ENCODE measurements at regions not wholly inside any gene's neighbourhood (a gene's known extent, or its start where the extent isn't known, plus 50 kb on each side); places are given as distances from the start of the nearest gene placed in this dataset.

- peaks cover 0 to 2% of the 10 kb centered on the region in 2 donors for H3K27me3 Mint-ChIP-seq
- CTCF ChIA-PET, result interaction anchor here (0.9 kb wide), 1 partner anchor 12 kb away, joined by 3 read pairs; no protein-coding TSS in a partner anchor
- Histone ChIP-seq H3K36me3 (ENCODE audit: insufficient read depth, low read length) (no peaks in the 10 kb centered on the region), H3K9me3 (ENCODE audit: low read length) (no peaks in the 10 kb centered on the region), H3K27ac (ENCODE audit: low read depth, low read length) (no peak overlapping the region), H3K4me3 (ENCODE audit: low read length) (no peak overlapping the region), H3K27me3 (ENCODE audit: insufficient read depth, low read length, poor library complexity, severe bottlenecking) (no peaks in the 10 kb centered on the region), H3K4me1 (ENCODE audit: insufficient read depth, low read length) (no peaks in the 10 kb centered on the region)
- H3K4me3 Mint-ChIP-seq, result no peak overlapping the region
- DNase-seq, result no peak
- no peaks in the 10 kb centered on the region for H3K4me1 Mint-ChIP-seq
- H3K9me3 Mint-ChIP-seq, result no peaks in the 10 kb centered on the region
- H3K27ac Mint-ChIP-seq, result no peak overlapping the region
- POLR2A ChIA-PET, result interaction anchor here (0.6 kb wide), 1 partner anchor 400 kb away, joined by 3 read pairs; no protein-coding TSS in a partner anchor
- no peaks in the 10 kb centered on the region for H3K36me3 Mint-ChIP-seq
Measured at GRCh38 chr5:143571642-143572624, 168.4 kb upstream of the NR3C1 start.

DNA sequence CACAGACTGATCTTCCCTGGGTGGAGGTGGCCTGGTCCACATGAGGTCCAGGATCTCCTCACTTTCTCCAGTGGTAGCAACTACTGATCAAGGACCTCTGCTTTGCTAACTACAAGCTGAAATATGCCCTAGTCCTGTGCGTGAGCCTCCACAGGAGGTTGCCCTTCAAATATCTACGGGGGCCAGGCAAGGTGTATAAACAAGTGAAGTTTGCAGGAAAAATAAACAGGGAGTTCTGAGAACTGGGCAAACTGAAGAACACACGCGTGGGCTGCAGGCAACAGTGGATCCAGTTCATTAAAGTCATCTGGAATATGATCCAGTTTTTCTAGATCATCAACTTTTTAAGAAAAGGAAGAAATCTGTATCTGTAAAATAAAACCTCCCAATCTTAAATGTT is 167.5 kb upstream of the NR3C1 start:
- Mint-ChIP-seq H3K36me3 (no peaks in the 10 kb centered on the region), H3K4me1 (no peaks in the 10 kb centered on the region), H3K27me3 (peaks cover 0 to 2% of the 10 kb centered on the region in 2 donors), H3K27ac (no peak overlapping the region), H3K9me3 (no peaks in the 10 kb centered on the region), H3K4me3 (no peak overlapping the region)
- H3K27me3 ChIP-seq (ENCODE audit: insufficient read depth, low read length, poor library complexity, severe bottlenecking), result no peaks in the 10 kb centered on the region
- H3K27ac ChIP-seq (ENCODE audit: low read depth, low read length), result no peak overlapping the region
- POLR2A ChIA-PET, result no interaction called here
- H3K36me3 ChIP-seq (ENCODE audit: insufficient read depth, low read length), result no peaks in the 10 kb centered on the region
- H3K4me3 ChIP-seq (ENCODE audit: low read length), result no peak overlapping the region
- CTCF ChIA-PET, result no interaction called here
- H3K9me3 ChIP-seq (ENCODE audit: low read length), result no peaks in the 10 kb centered on the region
- H3K4me1 ChIP-seq (ENCODE audit: insufficient read depth, low read length), result no peaks in the 10 kb centered on the region
- no peak for DNase-seq

GRCh38 chr5:143569722-143570567 is 166.5 kb upstream of the NR3C1 start:
- CTCF ChIA-PET, result no interaction called here
- no peak overlapping the region for H3K4me3 ChIP-seq (ENCODE audit: low read length)
- DNase-seq, result no peak
- no peaks in the 10 kb centered on the region for H3K36me3 ChIP-seq (ENCODE audit: insufficient read depth, low read length)
- H3K9me3 ChIP-seq (ENCODE audit: low read length), result no peaks in the 10 kb centered on the region
- no peaks in the 10 kb centered on the region for H3K4me1 ChIP-seq (ENCODE audit: insufficient read depth, low read length)
- no peaks in the 10 kb centered on the region for H3K36me3 Mint-ChIP-seq
- no peak overlapping the region for H3K27ac Mint-ChIP-seq
- no peaks in the 10 kb centered on the region for H3K9me3 Mint-ChIP-seq
- POLR2A ChIA-PET, result no interaction called here
- no peaks in the 10 kb centered on the region for H3K27me3 ChIP-seq (ENCODE audit: insufficient read depth, low read length, poor library complexity, severe bottlenecking)
- H3K4me1 Mint-ChIP-seq, result no peaks in the 10 kb centered on the region
- peaks cover 0 to 2% of the 10 kb centered on the region in 2 donors for H3K27me3 Mint-ChIP-seq
- no peak overlapping the region for H3K4me3 Mint-ChIP-seq
- no peak overlapping the region for H3K27ac ChIP-seq (ENCODE audit: low read depth, low read length)

DNA sequence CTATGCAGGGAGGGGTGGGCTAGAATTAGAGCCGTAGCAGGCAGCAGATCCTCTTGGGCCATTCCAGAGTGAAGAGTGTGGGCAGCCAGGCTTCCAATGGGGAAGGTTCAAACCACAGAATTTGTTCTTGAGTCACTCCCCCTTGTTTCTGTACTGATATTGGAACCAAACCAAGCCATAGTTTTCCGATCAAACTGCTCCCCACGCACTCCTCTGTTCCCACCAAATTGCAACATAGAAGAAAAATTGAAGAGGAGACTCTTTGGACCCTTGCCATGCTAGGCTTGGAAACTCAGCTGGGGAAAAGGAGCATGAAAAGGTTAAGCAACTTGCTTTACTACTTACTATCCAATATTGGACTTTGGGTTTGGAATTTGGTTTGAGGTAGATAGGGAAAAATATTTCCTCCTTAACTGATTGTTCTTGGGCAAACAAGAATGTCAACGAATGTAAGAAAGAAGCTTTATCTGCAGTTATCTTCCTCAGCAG is 165.8 kb upstream of the NR3C1 start:
- Mint-ChIP-seq H3K9me3 (no peaks in the 10 kb centered on the region), H3K4me3 (no peak overlapping the region), H3K27ac (no peak overlapping the region), H3K36me3 (no peaks in the 10 kb centered on the region), H3K4me1 (no peaks in the 10 kb centered on the region), H3K27me3 (peaks cover 0 to 2% of the 10 kb centered on the region in 2 donors)
- Histone ChIP-seq H3K9me3 (ENCODE audit: low read length) (no peaks in the 10 kb centered on the region), H3K4me1 (ENCODE audit: insufficient read depth, low read length) (no peaks in the 10 kb centered on the region), H3K36me3 (ENCODE audit: insufficient read depth, low read length) (no peaks in the 10 kb centered on the region), H3K27me3 (ENCODE audit: insufficient read depth, low read length, poor library complexity, severe bottlenecking) (no peaks in the 10 kb centered on the region), H3K27ac (ENCODE audit: low read depth, low read length) (no peak overlapping the region), H3K4me3 (ENCODE audit: low read length) (no peak overlapping the region)
- no peak for DNase-seq
- CTCF ChIA-PET, result no interaction called here
- POLR2A ChIA-PET, result no interaction called here

GRCh38 chr5:143567583-143568504 is 164.4 kb upstream of the NR3C1 start:
- CTCF ChIA-PET, result no interaction called here

GRCh38 chr5:143566139-143566538 is 162.7 kb upstream of the NR3C1 start:
- no peak overlapping the region for H3K4me3 Mint-ChIP-seq
- H3K9me3 Mint-ChIP-seq, result no peaks in the 10 kb centered on the region
- H3K9me3 ChIP-seq (ENCODE audit: low read length), result no peaks in the 10 kb centered on the region
- H3K4me1 Mint-ChIP-seq, result no peaks in the 10 kb centered on the region
- POLR2A ChIA-PET, result no interaction called here
- no peaks in the 10 kb centered on the region for H3K36me3 Mint-ChIP-seq
- no peaks in the 10 kb centered on the region for H3K27me3 ChIP-seq (ENCODE audit: insufficient read depth, low read length, poor library complexity, severe bottlenecking)
- H3K36me3 ChIP-seq (ENCODE audit: insufficient read depth, low read length), result no peaks in the 10 kb centered on the region
- no peaks in the 10 kb centered on the region for H3K4me1 ChIP-seq (ENCODE audit: insufficient read depth, low read length)
- H3K27ac ChIP-seq (ENCODE audit: low read depth, low read length), result no peak overlapping the region
- no peak for DNase-seq
- no peak overlapping the region for H3K27ac Mint-ChIP-seq
- peaks cover 0 to 2% of the 10 kb centered on the region in 2 donors for H3K27me3 Mint-ChIP-seq
- CTCF ChIA-PET, result no interaction called here
- no peak overlapping the region for H3K4me3 ChIP-seq (ENCODE audit: low read length)

More at GRCh38 chr5:143567583-143568504, 164.4 kb upstream of the NR3C1 start:
- no peaks in the 10 kb centered on the region for H3K4me1 Mint-ChIP-seq
- Histone ChIP-seq H3K4me1 (ENCODE audit: insufficient read depth, low read length) (no peaks in the 10 kb centered on the region), H3K27me3 (ENCODE audit: insufficient read depth, low read length, poor library complexity, severe bottlenecking) (no peaks in the 10 kb centered on the region), H3K36me3 (ENCODE audit: insufficient read depth, low read length) (no peaks in the 10 kb centered on the region), H3K27ac (ENCODE audit: low read depth, low read length) (no peak overlapping the region), H3K4me3 (ENCODE audit: low read length) (no peak overlapping the region), H3K9me3 (ENCODE audit: low read length) (no peaks in the 10 kb centered on the region)
- H3K9me3 Mint-ChIP-seq, result no peaks in the 10 kb centered on the region
- no peak for DNase-seq
- H3K4me3 Mint-ChIP-seq, result no peak overlapping the region
- H3K27ac Mint-ChIP-seq, result no peak overlapping the region
- H3K36me3 Mint-ChIP-seq, result no peaks in the 10 kb centered on the region
- POLR2A ChIA-PET, result no interaction called here
- peaks cover 0 to 2% of the 10 kb centered on the region in 2 donors for H3K27me3 Mint-ChIP-seq

DNA sequence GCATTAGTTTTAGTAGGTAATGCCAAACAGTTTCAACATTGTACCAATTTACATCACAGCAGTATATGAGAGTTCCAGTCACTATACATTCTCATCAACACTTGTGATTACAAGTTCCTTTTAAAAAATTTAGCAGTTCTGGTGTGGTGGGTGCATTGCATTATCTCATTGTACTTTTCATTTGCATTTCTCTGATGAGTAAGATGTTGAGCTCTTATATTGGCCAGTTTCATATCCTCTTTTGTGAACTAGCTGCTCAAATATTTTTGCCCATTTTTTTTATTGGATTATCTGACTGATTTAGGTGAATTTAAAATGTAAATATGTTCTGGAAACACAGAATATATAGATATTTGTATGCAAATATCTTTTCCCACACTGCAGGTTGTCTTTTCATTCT is 160.9 kb upstream of the NR3C1 start:
- Histone ChIP-seq H3K27me3 (ENCODE audit: insufficient read depth, low read length, poor library complexity, severe bottlenecking) (no peaks in the 10 kb centered on the region), H3K4me1 (ENCODE audit: insufficient read depth, low read length) (no peaks in the 10 kb centered on the region), H3K9me3 (ENCODE audit: low read length) (no peaks in the 10 kb centered on the region), H3K36me3 (ENCODE audit: insufficient read depth, low read length) (no peaks in the 10 kb centered on the region), H3K4me3 (ENCODE audit: low read length) (no peak overlapping the region), H3K27ac (ENCODE audit: low read depth, low read length) (no peak overlapping the region)
- POLR2A ChIA-PET, result no interaction called here
- H3K4me3 Mint-ChIP-seq, result no peak overlapping the region
- H3K4me1 Mint-ChIP-seq, result no peaks in the 10 kb centered on the region
- H3K27me3 Mint-ChIP-seq, result peaks cover 0 to 2% of the 10 kb centered on the region in 2 donors
- H3K9me3 Mint-ChIP-seq, result no peaks in the 10 kb centered on the region
- DNase-seq, result no peak
- no peaks in the 10 kb centered on the region for H3K36me3 Mint-ChIP-seq
- H3K27ac Mint-ChIP-seq, result no peak overlapping the region
- CTCF ChIA-PET, result no interaction called here

Data from CD8-positive, alpha-beta memory T cell (primary cell).